MM.1S (cell line): ENCODE measurements at regions not wholly inside any gene's neighbourhood (a gene's known extent, or its start where the extent isn't known, plus 50 kb on each side); places are given as distances from the start of the nearest gene placed in this dataset.

Experiments used
- DNase-seq: peaks from one replicate; pipeline ENCODE4 v3.0.0-alpha.2; 2015
- H2AFZ ChIP-seq: fragments of 300-600 bp; sonication (generic); 2 replicates; pipeline ENCODE4 v1.6.0; 2016; ENCODE audit warnings: antibody characterized with exemption, low read length
- H3F3A ChIP-seq: fragments of 300-600 bp; sonication (generic); 2 replicates; pipeline ENCODE4 v1.6.1; 2016; ENCODE audit warnings: mild to moderate bottlenecking, antibody characterized with exemption, low read length, moderate library complexity, mixed read lengths; ENCODE audit not compliant: insufficient read depth
- H3K27ac ChIP-seq: fragments of 300-600 bp; sonication (generic); 2 replicates; pipeline ENCODE4 v1.5.1; 2016; ENCODE audit warnings: mild to moderate bottlenecking, low read length
- H3K27me3 ChIP-seq: fragments of 300-600 bp; sonication (generic); replicated peaks from 2 replicates; pipeline ENCODE4 v1.6.0; 2016; ENCODE audit warnings: low read length; ENCODE audit not compliant: insufficient read depth
- H3K36me3 ChIP-seq: fragments of 300-600 bp; sonication (generic); replicated peaks from 2 replicates; pipeline ENCODE4 v1.6.1; 2016; ENCODE audit warnings: mild to moderate bottlenecking, low read length, mixed read lengths; ENCODE audit not compliant: insufficient read depth
- H3K4me1 ChIP-seq: fragments of 300-600 bp; sonication (generic); 2 replicates; pipeline ENCODE4 v1.6.1; 2016; ENCODE audit warnings: low read length, mixed read lengths
- H3K4me2 ChIP-seq: fragments of 300-600 bp; sonication (generic); 2 replicates; pipeline ENCODE4 v1.6.0; 2016; ENCODE audit warnings: low read depth, low read length
- H3K4me3 ChIP-seq: fragments of 300-600 bp; sonication (generic); 2 replicates; pipeline ENCODE4 v1.5.1; 2016; ENCODE audit warnings: low read length, mixed read lengths
- H3K79me2 ChIP-seq: fragments of 300-600 bp; sonication (generic); 2 replicates; pipeline ENCODE4 v1.6.1; 2016; ENCODE audit warnings: mixed run types, low read length, mixed read lengths
- H3K9ac ChIP-seq: fragments of 300-600 bp; sonication (generic); 2 replicates; pipeline ENCODE4 v1.6.1; 2016; ENCODE audit warnings: low read length, mixed read lengths
- H3K9me2 ChIP-seq: fragments of 300-600 bp; sonication (generic); replicated peaks from 2 replicates; pipeline ENCODE4 v1.6.1; 2016; ENCODE audit warnings: mild to moderate bottlenecking, low read length, mixed read lengths; ENCODE audit not compliant: insufficient read depth
- H3K9me3 ChIP-seq: fragments of 300-600 bp; sonication (generic); replicated peaks from 2 replicates; pipeline ENCODE4 v1.6.1; 2016; ENCODE audit warnings: mild to moderate bottlenecking, low read length, mixed read lengths; ENCODE audit not compliant: insufficient read depth
- H4K20me1 ChIP-seq: fragments of 300-600 bp; sonication (generic); 2 replicates; pipeline ENCODE4 v1.6.1; 2016; ENCODE audit warnings: mild to moderate bottlenecking, low read length, moderate library complexity, mixed read lengths; ENCODE audit not compliant: insufficient read depth
- CTCF ChIP-seq: fragments of 300-600 bp; sonication (generic); IDR thresholded peaks from 2 replicates; pipeline ENCODE4 v1.5.1; 2016; ENCODE audit warnings: antibody characterized with exemption, low read length, mixed read lengths
- EZH2 ChIP-seq: fragments of 300-600 bp; sonication (generic); optimal IDR thresholded peaks from 2 replicates; pipeline ENCODE3; 2017; ENCODE audit warnings: low read depth, mild to moderate bottlenecking, antibody characterized with exemption, low read length, mixed read lengths
- EZH2phosphoT487 ChIP-seq: fragments of 300-600 bp; sonication (generic); IDR thresholded peaks from 2 replicates; pipeline ENCODE4 v1.6.1; 2018; ENCODE audit warnings: antibody characterized with exemption, low read length

- Histone ChIP-seq H3K27ac (no peak overlapping the region), H3K9me2 (no peaks in the 10 kb centered on the region), H3F3A (peaks cover 19% of the 10 kb centered on the region), H3K4me2 (no peak overlapping the region), H3K9ac (no peak overlapping the region), H3K4me3 (no peak overlapping the region), H4K20me1 (no peaks in the 10 kb centered on the region), H3K27me3 (no peaks in the 10 kb centered on the region), H2AFZ (no peak overlapping the region), H3K9me3 (no peaks in the 10 kb centered on the region), H3K79me2 (no peaks in the 10 kb centered on the region), H3K4me1 (peaks cover 19% of the 10 kb centered on the region), H3K36me3 (no peaks in the 10 kb centered on the region)
- DNase-seq = no peak
- TF ChIP-seq EZH2 (no peak), EZH2phosphoT487 (no peak), CTCF (no peak)
These were observed 186.7 kb downstream of the TJP1 start for GRCh38 chr15:29635513-29636098.

- Histone ChIP-seq H3K9me3 (no peaks in the 10 kb centered on the region), H3K27ac (no peak overlapping the region), H4K20me1 (no peaks in the 10 kb centered on the region), H3K9me2 (no peaks in the 10 kb centered on the region), H3K9ac (no peak overlapping the region), H3K4me1 (peaks cover 23% of the 10 kb centered on the region), H3K27me3 (no peaks in the 10 kb centered on the region), H3K36me3 (no peaks in the 10 kb centered on the region), H3F3A (peaks cover 25% of the 10 kb centered on the region), H3K79me2 (no peaks in the 10 kb centered on the region), H3K4me2 (no peak overlapping the region), H3K4me3 (no peak overlapping the region), H2AFZ (no peak overlapping the region)
- DNase-seq = no peak
- TF ChIP-seq CTCF (no peak), EZH2 (no peak), EZH2phosphoT487 (no peak)
These were observed 188.3 kb downstream of the TJP1 start for GRCh38 chr15:29633971-29634370.

GRCh38 chr15:29632671-29633406 lies 189.4 kb downstream of the TJP1 start:
- 0 out of 2 replicates have a peak overlapping the region, but pooled peaks have one; percentile 37 for H2AFZ ChIP-seq
- no peaks in the 10 kb centered on the region for H3K9me3 ChIP-seq
- TF ChIP-seq CTCF (no peak), EZH2 (no peak), EZH2phosphoT487 (no peak)
- H3K4me2 ChIP-seq = peak overlapping the region; percentile 77; the same call in 1 of the 2 replicates
- peaks cover 25% of the 10 kb centered on the region for H3F3A ChIP-seq
- peak overlapping the region; percentile 95; the same call in 1 of the 2 replicates for H3K27ac ChIP-seq
- peak overlapping the region; percentile 57; the same call in 1 of the 2 replicates for H3K9ac ChIP-seq
- H3K27me3 ChIP-seq = no peaks in the 10 kb centered on the region
- peaks cover 23% of the 10 kb centered on the region for H3K4me1 ChIP-seq
- H3K9me2 ChIP-seq = no peaks in the 10 kb centered on the region
- no peak overlapping the region for H3K4me3 ChIP-seq
- no peaks in the 10 kb centered on the region for H4K20me1 ChIP-seq
- H3K36me3 ChIP-seq = no peaks in the 10 kb centered on the region
- DNase-seq = no peak
- no peaks in the 10 kb centered on the region for H3K79me2 ChIP-seq
